HUES6 (cell line): ENCODE measurements at regions not wholly inside any gene's neighbourhood (a gene's known extent, or its start where the extent isn't known, plus 50 kb on each side); places are given as distances from the start of the nearest gene placed in this dataset.
"Not testable (repeated sequence)": the region's sequence is repeated elsewhere in the genome, so short reads cannot be mapped to it uniquely, and the experiment has no call there.

Experiments used
- H3K27ac ChIP-seq: 2 replicates; pipeline ENCODE4 v1.7.0; 2013; ENCODE audit warnings: low read depth, mild to moderate bottlenecking, low read length, inconsistent platforms
- H3K27me3 ChIP-seq: 2 replicates; pipeline ENCODE4 v1.6.1; 2013; ENCODE audit warnings: low read length; ENCODE audit not compliant: control insufficient read depth, insufficient read depth
- H3K36me3 ChIP-seq: 2 replicates; pipeline ENCODE4 v1.6.1; 2013; ENCODE audit warnings: low read length; ENCODE audit not compliant: control insufficient read depth, insufficient read depth
- H3K4me1 ChIP-seq: 2 replicates; pipeline ENCODE4 v1.6.1; 2013; ENCODE audit warnings: low read length; ENCODE audit not compliant: control insufficient read depth, insufficient read depth
- H3K4me3 ChIP-seq: 2 replicates; pipeline ENCODE4 v1.5.1; 2013; ENCODE audit warnings: low read depth, low read length
- H3K9ac ChIP-seq: one replicate; pipeline ENCODE4 v1.6.1; 2013; ENCODE audit warnings: mild to moderate bottlenecking, low read length
- H3K9me3 ChIP-seq: 2 replicates; pipeline ENCODE4 v1.6.1; 2013; ENCODE audit warnings: low read depth, low read length; ENCODE audit not compliant: control insufficient read depth, insufficient read depth

- Histone ChIP-seq H3K9ac (peak overlapping the region; percentile 88), H3K27ac (peak overlapping the region; percentile 42; the same call in 1 of the 2 replicates), H3K4me3 (peak overlapping the region; percentile 84)
- not testable (repeated sequence) for H3K36me3 ChIP-seq, H3K27me3 ChIP-seq, H3K9me3 ChIP-seq, H3K4me1 ChIP-seq
Observed at GRCh38 chr4:3954540-3955320, 188.5 kb downstream of the ADRA2C start.

- peak overlapping the region; percentile 42; the same call in 1 of the 2 replicates for H3K27ac ChIP-seq
- not testable (repeated sequence) for H3K9me3 ChIP-seq, H3K27me3 ChIP-seq, H3K36me3 ChIP-seq, H3K4me1 ChIP-seq
- H3K9ac ChIP-seq: peak overlapping the region; percentile 88
- H3K4me3 ChIP-seq: peak overlapping the region; percentile 84
Observed at GRCh38 chr4:3955321-3956164, 189.4 kb downstream of the ADRA2C start.

GRCh38 chr4:3956165-3956867 lies 190.1 kb downstream of the ADRA2C start:
- not testable (repeated sequence) for H3K27ac ChIP-seq, H3K9me3 ChIP-seq, H3K4me1 ChIP-seq, H3K36me3 ChIP-seq, H3K27me3 ChIP-seq
- Histone ChIP-seq H3K4me3 (peak overlapping the region; percentile 50), H3K9ac (peak overlapping the region; percentile 44)

- not testable (repeated sequence) for H3K4me3 ChIP-seq, H3K27ac ChIP-seq, H3K27me3 ChIP-seq, H3K9ac ChIP-seq, H3K9me3 ChIP-seq, H3K36me3 ChIP-seq, H3K4me1 ChIP-seq
Observed at GRCh38 chr4:3961091-3961672, 195.0 kb downstream of the ADRA2C start.

GRCh38 chr4:3964572-3965278 lies 198.5 kb downstream of the ADRA2C start:
- not testable (repeated sequence) for H3K27me3 ChIP-seq, H3K36me3 ChIP-seq, H3K4me1 ChIP-seq, H3K27ac ChIP-seq, H3K4me3 ChIP-seq, H3K9ac ChIP-seq, H3K9me3 ChIP-seq

- H3K4me1 ChIP-seq, H3K36me3 ChIP-seq, H3K27ac ChIP-seq, H3K27me3 ChIP-seq, H3K9me3 ChIP-seq, H3K9ac ChIP-seq, H3K4me3 ChIP-seq: not testable (repeated sequence)
Observed at GRCh38 chr4:3967204-3967603, 201.0 kb downstream of the ADRA2C start.

- H3K36me3 ChIP-seq, H3K27me3 ChIP-seq, H3K9me3 ChIP-seq, H3K4me3 ChIP-seq: not testable (repeated sequence)
- Histone ChIP-seq H3K4me1 (peaks cover 11% of the 10 kb centered on the region), H3K9ac (peak overlapping the region; percentile 26), H3K27ac (peak overlapping the region; percentile 71; the same call in 1 of the 2 replicates)
Observed at GRCh38 chr4:3972626-3973025, 206.4 kb downstream of the ADRA2C start.

GRCh38 chr4:3973581-3974200 lies 207.5 kb downstream of the ADRA2C start:
- not testable (repeated sequence) for H3K9ac ChIP-seq, H3K9me3 ChIP-seq, H3K4me3 ChIP-seq, H3K36me3 ChIP-seq, H3K27ac ChIP-seq, H3K27me3 ChIP-seq
- H3K4me1 ChIP-seq: peaks cover 11% of the 10 kb centered on the region

- not testable (repeated sequence) for H3K9ac ChIP-seq, H3K36me3 ChIP-seq, H3K27me3 ChIP-seq, H3K4me3 ChIP-seq, H3K27ac ChIP-seq, H3K9me3 ChIP-seq, H3K4me1 ChIP-seq
Observed at GRCh38 chr4:3983518-3984125, 217.4 kb downstream of the ADRA2C start.

GRCh38 chr4:3984796-3985195 lies 218.6 kb downstream of the ADRA2C start:
- not testable (repeated sequence) for H3K36me3 ChIP-seq, H3K27ac ChIP-seq, H3K27me3 ChIP-seq, H3K4me1 ChIP-seq, H3K4me3 ChIP-seq, H3K9me3 ChIP-seq, H3K9ac ChIP-seq
